NCI-H128 (cell line): ENCODE measurements at regions not wholly inside any gene's neighbourhood (a gene's known extent, or its start where the extent isn't known, plus 50 kb on each side); places are given as distances from the start of the nearest gene placed in this dataset.

Experiments
- DNase-seq: peaks from one replicate; lab custom pipeline; 2025; ENCODE audit not compliant: unreplicated experiment; lab: John Stamatoyannopoulos, UW

DNA sequence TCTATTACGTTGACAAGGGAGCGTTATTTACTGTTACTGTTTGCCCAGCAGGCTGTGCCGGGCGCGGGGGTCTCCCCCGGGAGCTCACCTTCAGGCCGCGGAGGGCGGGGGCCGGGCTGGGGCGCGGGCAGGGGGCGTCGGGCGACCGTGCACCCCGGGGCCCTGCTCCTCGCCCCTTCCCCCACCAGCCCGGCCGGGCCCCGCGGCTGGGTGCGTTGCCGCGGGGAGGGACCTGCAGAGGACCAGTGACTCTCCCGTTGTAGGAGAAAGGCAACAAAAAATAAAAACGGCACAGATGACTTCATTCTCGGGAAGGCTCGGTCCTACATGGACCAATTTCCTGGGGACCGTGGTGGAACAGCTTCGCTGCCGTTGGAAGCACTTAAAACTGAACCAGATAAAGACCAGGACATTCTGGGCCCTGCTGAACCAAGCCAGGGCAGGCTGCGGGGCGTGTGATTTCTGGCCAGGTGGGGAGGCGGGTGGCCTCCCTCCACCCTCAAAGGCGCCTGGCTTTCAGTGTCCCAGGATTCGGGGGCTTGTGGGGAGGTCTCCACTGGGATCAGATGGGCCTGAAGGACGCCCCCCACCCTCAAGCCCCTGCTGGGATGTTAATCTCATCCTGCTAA is 57.4 kb downstream of the IGLL1 start:
- no peak for DNase-seq

DNA sequence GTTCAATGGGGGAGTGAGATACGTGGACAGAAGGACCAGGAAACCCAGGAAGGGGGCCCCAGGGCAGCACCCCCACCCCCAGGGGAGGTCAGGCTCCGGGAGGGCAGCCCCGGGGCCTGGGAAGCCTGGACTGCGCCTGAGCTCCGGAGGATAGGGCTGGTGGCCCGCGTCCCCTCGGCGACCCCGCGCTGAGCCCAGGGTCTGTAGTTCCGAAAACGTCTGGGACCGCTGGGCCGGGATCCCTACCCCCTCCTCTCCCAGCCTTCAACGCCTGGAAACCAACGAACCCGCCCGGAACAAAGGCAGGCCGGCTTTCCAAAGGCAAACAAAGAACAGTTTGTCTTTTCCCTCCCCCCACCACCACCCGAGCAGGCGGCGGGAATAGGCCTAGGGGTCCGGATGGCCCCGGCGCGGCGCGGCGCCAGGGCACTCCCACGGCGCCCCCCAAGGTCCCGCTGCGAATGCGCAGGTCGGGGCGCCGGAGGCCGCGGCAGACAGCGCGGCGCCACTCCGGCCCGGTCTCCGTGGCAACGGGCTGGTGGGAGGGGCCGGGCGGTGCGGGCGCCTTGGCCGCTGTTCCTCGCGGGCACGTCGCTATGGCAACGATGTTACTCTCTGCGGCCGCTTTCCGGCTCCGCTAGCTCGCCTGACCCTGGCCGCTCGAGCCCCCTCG is 58.5 kb downstream of the IGLL1 start:
- DNase-seq: peak; percentile 97

- no peak for DNase-seq
Measured at GRCh38 chr22:23520863-23521440, 59.1 kb downstream of the IGLL1 start.

- DNase-seq: no peak
Measured at GRCh38 chr22:23519442-23520157, 60.5 kb downstream of the IGLL1 start.

GRCh38 chr22:23518376-23519187 is 61.5 kb downstream of the IGLL1 start:
- DNase-seq: no peak

DNA sequence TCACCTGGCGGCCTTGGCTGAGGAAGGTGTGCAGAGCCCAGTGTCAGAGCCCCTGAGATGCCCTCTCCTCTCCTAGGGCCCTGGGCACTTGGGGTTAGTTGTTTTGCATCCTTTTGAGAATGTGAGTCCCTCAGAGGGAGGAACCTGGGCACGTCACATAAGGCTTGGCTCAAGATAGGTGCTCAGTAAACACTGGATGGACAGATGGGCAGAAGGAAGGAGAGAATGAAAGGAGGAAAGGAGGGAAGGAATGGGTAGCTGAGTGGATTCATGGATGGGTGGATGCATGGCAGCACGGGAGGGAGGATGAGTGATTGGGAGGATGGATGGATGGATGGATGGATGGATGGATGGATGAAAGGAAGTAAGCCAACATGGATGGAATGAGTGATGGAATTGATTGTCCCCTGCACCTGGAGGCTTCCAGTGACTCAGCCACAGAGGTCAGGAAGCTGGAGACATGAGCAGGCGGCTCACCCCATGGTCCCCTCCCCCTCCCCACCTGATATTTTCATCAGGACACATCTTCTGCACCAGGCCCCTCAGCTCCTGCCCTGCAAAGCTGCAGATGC is 62.2 kb downstream of the IGLL1 start:
- no peak for DNase-seq

- DNase-seq: no peak
Measured at GRCh38 chr22:23516304-23516703, 63.8 kb downstream of the IGLL1 start.

DNA sequence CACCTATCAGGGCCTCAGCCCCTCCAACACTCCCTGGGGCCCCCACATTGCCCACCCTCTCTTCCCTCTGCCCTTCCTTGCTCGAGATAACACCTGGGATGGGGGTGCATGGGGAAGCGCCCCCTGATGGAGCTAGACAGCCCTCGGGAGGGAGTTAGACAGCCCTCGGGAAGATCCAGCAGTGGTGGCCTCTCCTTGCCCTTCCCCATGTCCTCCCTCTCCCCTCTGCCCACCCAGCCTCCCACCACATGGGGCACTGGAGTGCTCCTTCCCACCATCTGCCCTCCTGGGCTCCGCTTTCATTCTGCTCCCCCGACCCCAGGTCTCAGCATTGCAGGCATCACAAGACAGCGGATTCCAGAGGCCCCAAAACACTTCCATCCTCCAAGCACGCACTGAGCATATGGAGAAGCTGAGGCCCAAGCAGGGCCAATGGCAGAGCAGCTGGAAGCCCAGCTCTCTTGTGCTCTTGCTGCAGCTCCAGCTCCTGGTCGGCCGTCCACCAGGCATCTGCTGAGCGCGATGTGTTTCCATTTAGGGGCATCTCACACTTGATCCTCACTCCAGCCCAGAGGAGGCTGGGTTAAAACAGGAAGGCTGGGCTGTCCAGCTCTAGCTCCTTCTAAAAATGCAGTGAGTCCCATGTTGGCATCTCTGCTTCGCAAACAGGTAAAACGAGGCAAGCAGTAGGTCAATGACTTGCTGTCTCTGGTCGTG is 65.6 kb downstream of the IGLL1 start:
- no peak for DNase-seq

DNA sequence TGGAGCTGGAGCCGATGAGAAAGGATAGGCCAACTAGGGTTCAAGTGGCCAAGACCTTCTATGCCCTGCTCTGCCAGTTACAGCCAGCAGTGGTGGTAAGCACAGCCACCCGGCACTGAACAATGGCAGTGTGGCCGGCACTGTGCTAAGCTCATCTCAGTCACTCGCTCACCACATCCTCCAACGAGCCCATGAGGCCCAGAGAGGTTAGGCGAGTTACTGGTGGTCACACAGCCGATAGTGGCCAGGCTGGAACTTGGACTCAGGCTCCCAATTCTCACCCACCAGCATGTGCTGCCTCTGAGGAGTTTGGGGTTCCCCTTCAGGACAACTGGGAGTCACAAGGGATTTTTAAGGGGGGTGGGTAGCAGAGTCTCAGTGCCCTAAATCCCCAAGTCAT is 66.4 kb downstream of the IGLL1 start:
- no peak for DNase-seq

GRCh38 chr22:23513133-23513532 is 67.0 kb downstream of the IGLL1 start:
- no peak for DNase-seq

- no peak for DNase-seq
Measured at GRCh38 chr22:23512721-23513120, 67.4 kb downstream of the IGLL1 start.

DNA sequence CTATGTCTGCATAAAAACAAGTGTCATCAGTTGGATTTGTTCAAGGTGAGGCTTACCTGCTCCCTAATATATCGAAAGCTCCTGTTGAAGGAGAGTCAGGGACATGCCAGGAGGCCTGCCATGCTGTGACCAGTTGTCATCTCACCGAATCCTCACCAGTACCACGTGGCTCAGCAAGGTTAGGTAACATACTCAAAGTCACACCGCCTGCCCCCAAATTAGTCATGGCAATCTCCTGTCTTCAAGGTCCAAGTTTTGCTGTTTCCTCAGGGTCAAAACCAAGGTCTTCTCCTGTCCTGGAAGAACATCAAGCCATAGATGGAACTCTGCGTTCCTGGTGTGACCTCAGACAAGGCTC is 67.8 kb downstream of the IGLL1 start:
- DNase-seq: no peak

- DNase-seq: no peak
Measured at GRCh38 chr22:23511627-23512347, 68.3 kb downstream of the IGLL1 start.

- no peak for DNase-seq
Measured at GRCh38 chr22:23509571-23510302, 70.4 kb downstream of the IGLL1 start.

DNA sequence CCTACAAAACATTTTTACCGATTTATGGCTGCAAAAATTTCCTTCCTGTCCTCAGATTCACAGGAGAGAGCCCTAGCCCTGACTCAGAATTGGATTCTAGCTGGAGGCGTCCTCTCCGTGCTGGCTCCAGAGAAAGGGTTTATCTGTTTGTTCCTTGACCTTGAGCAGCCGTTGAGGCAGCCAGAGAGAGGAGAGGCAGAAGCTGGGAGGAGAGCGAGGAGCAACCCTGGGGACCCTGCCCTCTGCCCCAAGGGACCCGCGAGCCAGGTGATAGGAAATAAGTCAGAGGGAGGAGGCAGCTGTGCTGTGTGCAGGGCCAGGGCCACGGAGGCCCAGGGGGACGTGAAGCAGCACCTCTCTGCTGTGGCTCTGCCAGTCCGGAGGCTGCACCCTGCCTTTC is 75.6 kb downstream of the IGLL1 start:
- no peak for DNase-seq

- DNase-seq: no peak
Measured at GRCh38 chr22:23503736-23504440, 76.2 kb downstream of the IGLL1 start.

DNA sequence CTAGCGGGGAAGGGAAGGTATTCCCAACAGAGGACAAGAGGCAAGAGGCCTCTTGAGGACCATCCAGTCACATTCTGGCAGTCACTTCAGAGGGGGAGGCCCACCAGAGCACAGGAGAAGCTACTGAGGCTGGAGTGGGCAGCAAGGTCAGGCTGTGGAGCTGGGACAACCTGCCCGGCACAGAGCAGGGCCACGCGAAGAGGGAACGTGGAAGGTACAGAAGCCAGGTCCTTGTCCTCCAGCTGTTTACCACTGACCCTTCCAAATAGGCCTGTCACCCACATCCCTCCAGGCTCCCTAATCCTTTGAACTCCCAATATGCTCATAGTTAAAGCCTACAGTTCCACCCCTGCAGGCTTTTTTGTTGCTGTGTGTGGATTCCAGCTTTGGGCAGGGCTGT is 76.9 kb downstream of the IGLL1 start:
- DNase-seq: no peak

DNA sequence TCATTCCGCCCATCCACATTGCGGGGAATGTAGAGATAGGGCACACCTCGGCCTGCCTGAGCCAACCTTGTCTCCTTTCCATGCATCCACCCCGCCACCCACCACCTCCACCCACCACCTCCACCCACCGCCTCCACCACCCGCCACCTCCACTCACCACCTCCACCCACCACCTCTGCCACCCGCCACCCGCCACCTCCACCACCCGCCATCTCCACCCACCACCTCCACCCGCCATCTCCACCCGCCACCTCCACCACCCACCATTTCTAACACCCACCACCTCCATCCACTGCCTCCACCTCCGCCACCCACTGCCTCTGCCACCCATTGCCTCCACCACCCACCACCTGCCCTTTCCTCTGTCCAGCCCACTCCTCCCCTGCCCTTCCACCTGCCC is 78.4 kb downstream of the IGLL1 start:
- DNase-seq: no peak
